GM12891 (cell line): ENCODE measurements at regions not wholly inside any gene's neighbourhood (a gene's known extent, or its start where the extent isn't known, plus 50 kb on each side); places are given as distances from the start of the nearest gene placed in this dataset.

ENCODE experiments used
- PAX5 ChIP-seq: IDR thresholded peaks from 2 replicates; pipeline ENCODE4 v1.6.1; 2011; ENCODE audit warnings: low read length, moderate library complexity, mild to moderate bottlenecking; ENCODE audit not compliant: insufficient read depth, severe bottlenecking
- POLR2A ChIP-seq: IDR thresholded peaks from 2 replicates; pipeline ENCODE4 v1.6.1; 2011; ENCODE audit warnings: low read depth, low read length, control low read depth

GRCh38 chr4:159563257-159563656, 460.4 kb downstream of the RAPGEF2 start:
- TF ChIP-seq POLR2A: no peak
- TF ChIP-seq PAX5: no peak
